ENCODE measurements at regions not wholly inside any gene's neighbourhood (a gene's known extent, or its start where the extent isn't known, plus 50 kb on each side); places are given as distances from the start of the nearest gene placed in this dataset.

DNA sequence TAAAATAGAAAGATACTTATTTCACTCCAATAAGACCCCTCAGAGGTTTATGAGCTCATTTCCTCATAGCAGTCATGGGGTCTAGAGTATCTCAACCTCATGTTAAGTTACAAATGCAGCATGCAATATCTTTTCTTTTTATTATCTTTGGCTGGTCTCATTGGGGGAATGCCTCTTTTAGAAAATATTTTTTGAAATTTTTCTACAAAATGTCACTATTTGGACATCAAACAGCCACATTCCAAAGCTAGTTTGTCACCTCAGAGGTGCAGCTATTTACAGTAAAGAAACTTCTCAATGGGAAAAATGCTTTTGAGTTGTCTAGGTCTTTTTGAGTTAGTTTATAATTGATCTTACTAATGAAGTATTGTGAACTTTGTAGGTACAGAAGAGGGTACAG lies 370.7 kb upstream of the LRATD1 start:
- no peak for DNase-seq (ENCODE audit: low read depth)

DNA sequence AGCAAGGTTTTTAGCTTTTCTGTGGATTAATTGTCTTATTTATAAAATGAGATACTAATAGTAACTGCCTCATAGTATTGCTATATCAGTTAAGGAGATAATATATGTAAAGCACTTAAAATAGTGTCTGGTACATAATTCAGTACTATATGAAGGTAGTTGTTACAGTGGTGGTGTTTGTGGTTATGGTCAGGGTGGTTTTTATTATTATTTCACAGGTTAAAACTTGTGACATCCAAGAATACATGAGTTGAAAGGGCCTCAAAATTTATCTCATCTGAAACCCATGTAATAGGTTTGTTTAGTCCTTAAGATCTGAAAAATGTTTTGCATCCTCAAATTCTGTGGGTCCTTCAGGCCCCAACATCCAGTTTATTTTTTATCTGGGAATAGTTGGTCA lies 369.5 kb upstream of the LRATD1 start:
- no peak for DNase-seq (ENCODE audit: low read depth)

DNA sequence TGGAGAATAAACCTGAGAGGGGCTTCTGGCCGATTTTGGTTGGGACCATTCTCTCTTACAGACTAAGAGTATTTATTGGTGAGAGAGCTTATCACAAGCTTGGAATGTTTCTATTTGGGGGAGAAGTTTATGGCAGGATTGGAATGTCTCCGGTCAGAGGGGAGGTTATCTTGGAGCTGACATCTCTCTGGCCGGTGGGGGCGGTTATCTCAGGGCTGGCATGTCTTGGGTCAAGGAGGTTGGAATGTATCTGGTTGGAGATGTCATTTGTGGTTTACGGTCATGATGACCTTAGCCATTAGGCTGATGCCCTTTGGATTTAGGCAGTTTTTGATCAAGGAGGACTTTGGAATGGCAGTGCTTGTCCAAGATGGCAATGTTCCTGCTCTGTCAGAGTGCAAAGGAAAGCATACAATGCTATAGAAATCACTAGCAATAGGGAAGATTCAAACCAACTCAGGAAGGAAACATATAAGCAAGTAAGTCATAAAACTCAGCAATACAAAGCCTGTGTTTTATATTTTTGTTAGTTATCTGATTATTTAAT lies 362.4 kb upstream of the LRATD1 start:
- DNase-seq (ENCODE audit: low read depth): no peak

DNA sequence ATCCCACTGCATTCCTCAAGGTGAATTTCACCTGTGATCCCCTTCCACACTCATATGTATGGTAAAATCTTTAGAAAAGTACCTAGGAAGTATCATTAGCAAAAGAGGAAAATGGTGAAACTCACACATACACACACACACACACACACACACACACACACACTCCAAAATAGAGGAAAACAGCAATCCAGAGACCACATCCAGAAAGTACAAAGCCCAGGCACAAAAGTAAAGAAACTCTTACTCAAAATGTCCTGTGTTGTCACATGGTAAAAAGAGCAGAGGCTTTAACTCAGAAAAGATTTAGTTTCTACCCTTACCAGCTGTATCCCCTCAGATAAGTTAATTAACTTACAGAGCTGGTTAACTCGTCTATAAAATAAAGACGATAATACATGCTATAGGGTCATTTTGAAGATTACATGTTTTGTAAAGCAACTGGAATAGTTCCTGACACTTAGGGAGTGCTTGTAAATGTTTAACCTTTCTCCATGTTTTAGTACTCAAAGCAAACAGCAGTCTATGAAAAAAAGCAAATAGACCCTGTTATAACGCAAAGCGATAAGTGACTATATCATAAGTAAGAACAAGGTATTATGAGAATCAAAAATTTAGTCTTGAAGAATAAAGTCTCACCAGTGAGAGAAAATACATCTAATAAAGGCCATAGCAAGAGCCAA lies 360.0 kb upstream of the LRATD1 start:
- no peak for DNase-seq (ENCODE audit: low read depth)

DNA sequence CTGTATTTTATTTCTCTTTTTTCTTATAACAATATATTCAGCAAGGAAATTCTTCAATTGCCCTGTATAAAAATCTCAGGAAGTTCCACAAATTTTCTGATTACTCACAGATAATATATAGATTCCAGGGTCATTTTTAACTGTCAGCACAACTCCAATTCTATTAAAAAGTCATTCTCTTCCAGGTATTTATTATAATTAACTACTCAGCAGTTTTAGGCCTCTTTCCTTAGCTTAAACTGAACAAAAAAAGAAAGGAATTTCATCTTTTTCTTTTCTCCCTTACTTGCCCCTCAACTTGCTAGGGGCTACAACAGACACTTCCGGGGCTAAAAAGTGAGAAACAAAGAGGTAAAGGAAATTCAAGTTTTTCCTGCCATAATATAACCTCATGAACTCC lies 358.9 kb upstream of the LRATD1 start:
- DNase-seq (ENCODE audit: low read depth): no peak

DNA sequence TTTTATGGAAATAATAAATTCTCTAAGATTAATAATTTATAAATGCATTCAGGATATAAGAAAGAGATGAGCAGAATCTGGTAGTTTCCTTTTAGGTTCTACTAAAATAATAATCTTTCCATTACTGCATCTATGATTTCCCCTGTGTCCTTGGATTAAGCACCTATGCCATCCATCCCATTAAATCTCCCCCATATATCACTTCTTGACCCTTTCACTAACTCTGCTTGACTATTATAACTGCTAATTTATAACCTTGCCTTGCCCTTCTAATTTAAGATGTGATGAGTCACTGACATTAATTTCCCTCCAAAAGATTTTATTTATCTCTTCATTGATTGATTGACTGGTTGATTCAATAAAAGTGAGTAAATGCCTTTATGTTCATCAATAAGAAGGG lies 348.3 kb upstream of the LRATD1 start:
- no peak for DNase-seq (ENCODE audit: low read depth)

DNA sequence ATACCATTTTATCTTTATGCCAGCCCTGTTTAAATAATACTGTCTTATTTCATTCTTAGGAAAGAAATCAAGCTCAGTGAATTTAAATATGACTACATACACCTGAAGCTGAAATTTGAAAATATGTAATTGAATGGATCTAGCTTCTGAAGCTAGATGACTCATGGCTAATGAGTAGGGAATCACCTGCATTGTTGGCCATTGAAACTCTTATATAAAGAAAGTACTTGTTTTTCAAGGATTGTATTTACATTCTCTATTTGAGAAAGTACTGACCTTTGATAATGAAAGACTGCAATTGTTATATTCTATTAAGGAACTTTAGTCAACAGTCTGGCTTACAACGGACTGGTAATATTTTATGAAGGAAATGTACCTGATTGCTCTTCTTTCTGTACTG lies 346.7 kb upstream of the LRATD1 start:
- no peak for DNase-seq (ENCODE audit: low read depth)

DNA sequence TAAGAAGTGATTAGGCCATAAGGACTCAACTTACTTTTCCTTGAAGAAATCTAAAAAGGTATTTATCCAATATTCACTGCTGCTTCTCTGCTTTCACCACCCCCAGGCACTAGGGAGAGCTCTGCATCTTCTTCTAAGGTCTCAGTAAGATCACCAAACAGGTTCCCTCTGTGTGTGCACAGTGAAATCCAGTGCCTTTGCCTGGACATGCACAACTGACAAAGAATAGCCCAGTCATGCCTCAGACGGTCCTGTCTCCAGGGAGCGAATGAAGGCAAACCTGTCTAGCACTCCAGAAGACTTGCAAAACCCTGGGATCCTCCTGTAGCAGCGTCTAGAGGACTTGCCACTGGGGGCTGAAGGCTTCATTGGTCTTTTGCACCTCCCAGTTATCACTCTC lies 344.5 kb upstream of the LRATD1 start:
- no peak for DNase-seq (ENCODE audit: low read depth)

DNA sequence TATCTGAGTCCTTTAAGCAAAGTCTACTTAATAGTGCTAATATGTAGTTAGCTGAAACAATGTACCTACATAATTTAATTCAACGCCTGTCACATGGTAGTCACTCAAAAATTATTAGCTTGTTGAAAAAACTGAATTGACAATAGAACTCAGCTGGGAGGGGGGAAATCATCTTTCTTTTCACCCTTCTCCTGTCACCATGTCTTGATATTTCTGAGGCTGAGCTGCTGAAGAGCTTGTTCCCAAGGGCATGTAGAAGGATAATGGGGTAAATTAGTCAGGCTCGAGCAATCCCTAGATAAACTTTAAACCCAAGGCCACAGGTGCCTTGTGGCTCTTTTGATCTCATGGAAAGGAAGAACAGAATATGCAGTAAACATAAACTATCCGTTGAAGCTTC lies 339.6 kb upstream of the LRATD1 start:
- no peak for DNase-seq (ENCODE audit: low read depth)

DNA sequence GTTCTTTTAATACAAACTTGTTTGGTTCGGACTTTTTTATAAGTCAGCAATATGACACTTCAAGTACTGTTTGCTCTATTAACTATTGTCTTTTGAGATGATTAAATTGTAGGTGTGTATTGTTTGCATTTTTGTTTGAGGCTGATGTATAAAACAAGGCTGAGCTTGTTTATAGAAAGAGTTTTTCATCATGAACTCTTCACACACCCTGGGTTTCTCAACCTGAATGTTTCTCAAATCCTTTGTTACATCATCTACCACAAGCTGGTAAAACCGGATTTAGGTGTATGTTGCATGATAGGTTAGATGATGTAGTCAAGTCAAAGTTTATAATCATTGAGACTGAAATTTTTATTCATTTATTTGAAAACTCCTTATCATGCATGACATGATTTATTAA lies 335.2 kb upstream of the LRATD1 start:
- no peak for DNase-seq (ENCODE audit: low read depth)

DNA sequence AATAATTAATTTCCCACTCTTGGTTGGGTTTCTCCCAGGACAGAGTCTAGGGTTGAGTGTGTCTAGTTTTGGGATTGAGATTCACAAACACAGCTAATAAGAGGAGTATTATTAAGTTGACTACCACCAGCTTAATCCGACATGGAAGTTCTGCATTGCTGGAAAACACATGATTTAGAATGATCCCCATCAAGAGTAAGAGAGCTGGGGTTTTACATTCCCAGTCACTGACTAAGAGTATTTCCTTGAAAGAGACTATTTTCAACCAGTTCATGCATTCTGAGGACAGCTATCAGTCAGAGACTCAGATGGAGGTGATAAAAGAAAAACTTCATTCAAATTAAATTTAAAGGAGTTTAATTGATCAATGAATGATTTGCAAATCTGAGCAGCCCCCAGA lies 334.6 kb upstream of the LRATD1 start:
- DNase-seq (ENCODE audit: low read depth): no peak

DNA sequence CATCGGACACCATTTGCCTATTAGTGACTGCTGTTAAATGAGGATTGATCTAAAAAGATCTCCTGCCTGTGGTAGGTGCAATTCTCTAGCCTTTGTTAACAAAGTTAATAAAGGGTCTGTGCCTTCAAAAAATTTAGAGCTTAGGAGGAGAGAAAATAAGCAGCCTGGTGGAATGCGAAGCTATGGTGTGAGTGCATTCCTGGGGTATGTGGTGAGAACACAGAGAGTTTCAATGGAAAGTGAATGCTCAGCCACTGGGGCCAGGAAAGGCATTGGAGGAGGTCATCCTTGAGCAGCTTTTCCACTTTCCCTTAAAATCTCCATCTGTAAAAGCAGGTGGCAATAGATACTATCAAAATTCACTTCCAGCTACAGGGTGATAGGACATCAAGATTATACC lies 331.2 kb upstream of the LRATD1 start:
- no peak for DNase-seq (ENCODE audit: low read depth)

DNA sequence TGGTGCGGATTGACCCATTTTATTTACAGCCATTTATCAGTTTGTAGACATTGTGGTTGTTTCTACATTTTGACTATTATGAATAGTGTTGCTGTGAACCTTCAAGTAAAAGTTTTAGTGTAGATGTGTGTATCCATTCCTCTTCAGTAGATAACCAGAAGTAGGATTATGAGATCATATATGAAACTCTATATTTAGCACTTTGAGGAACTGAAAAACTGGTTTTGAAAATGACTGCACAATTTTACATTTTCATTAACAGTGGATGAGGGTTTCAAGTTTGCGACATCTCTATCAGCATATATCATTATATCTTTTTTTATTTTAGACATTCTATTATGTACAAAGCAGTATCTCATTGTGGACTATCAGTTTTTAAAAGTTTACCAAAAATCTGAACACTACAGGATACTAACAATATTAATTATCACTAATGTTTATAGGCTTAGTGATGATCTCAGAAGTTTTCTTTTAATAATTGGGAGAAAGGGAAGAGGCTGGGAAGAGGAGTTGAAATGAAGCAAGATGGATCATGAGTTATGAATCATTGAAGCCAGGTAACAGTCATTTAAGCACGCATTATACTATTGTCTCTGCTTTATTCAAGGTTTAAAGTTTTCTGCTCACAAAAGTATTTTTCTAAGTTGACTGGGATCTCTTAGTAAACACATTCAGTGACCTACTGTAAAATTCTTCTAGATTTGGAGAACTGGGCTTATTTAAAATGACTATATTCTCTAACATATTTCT lies 329.0 kb upstream of the LRATD1 start:
- no peak for DNase-seq (ENCODE audit: low read depth)

DNA sequence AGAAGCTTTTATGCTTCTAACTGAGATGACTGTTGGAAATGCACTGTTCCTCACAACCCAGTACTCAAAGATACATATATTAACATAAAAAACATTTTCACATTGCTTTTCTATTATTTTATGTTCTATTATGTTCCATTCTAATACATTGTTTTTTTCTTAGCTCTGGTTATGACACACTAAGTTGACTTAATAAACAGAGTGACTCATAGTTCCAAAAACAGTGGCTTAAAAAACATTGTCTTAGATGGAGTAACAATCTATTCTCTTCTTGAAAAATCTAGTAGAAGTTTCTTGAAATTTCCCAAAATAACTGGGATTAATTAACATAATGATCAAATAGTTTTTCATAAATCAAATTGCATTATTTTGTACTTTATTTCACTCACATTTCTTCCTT lies 328.2 kb upstream of the LRATD1 start:
- no peak for DNase-seq (ENCODE audit: low read depth)

DNA sequence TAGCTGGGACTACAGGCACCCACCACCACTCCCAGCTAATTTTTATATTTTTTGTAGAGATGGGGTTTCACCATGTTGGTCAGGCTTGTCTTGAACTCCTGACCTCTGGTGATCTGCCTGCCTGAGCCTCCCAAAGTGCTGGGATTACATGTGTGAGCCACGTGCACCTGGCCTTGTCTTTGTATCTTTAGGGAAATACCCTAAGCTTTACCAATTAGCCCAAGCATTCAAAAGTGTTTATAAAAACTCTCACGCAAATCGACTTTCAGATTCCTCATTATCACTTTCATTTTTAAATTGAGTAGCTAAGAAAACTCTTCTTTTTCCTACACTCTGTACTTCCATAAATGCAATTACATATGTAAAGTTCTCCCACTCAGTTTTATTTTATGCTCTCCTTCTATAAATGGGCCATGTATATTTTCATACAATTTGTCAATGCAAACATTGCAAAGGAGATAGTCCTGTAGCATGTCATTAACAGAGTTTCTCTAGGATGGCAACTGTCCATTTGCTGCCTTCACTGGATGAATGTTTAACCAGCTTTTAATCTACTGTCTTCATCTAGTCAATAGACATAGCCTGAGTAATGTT lies 326.2 kb upstream of the LRATD1 start:
- no peak for DNase-seq (ENCODE audit: low read depth)

DNA sequence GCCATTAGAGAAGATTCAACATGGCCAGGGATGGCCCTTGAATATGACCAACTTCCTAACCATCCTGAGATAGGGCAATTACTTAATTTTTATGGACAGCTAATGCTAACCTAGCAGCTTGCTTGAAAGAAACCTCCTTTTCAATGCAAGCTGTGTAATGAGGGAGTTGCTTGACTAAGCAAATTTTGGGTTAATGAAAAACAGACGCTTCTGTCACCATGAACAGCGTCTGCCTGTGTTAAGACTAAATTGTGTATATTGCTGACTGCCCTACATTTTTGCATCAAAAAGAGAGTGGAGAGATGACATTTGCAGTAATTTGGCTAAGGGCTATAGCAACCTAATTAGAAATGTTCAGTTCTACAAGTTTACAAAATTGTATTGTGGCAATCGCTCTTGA lies 319.2 kb upstream of the LRATD1 start:
- DNase-seq (ENCODE audit: low read depth): no peak

DNA sequence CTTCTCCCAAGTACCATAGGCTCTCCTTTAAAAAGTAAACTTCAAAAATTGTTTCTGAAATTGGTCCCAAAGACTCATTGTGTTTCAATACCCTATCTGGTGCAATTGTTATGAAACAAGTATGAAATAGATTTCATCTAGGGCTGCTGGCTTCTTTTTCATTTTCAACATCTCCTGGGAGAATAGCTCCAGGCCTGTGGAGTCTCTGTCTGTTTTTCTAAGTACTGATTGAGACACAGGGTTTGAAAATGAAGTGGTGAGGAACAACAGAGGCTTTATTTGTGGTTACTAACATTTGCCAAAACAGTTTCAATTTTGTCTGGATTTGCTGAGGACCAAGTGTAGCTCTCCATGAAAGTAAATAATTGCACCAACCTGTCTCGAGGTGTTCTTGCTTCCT lies 315.9 kb upstream of the LRATD1 start:
- no peak for DNase-seq (ENCODE audit: low read depth)

DNA sequence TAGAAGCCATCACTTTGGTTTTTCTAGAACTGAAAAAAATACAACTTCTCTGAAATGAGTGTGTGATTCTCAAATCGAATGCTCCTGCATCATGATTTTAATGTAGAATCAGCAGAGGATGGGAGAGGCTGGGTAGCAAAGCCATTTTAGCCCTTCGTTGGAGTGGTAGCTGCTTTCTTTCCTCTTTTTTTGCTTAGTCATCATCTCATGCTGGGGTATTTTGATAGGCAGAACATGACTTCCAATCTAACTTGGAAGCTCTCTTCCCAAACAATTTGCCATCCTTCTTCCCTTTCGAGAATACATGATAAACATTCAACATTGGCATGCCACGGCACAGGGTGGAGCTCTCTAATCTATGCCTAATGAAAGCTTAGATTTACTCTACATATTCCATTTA lies 311.2 kb upstream of the LRATD1 start:
- no peak for DNase-seq (ENCODE audit: low read depth)

DNA sequence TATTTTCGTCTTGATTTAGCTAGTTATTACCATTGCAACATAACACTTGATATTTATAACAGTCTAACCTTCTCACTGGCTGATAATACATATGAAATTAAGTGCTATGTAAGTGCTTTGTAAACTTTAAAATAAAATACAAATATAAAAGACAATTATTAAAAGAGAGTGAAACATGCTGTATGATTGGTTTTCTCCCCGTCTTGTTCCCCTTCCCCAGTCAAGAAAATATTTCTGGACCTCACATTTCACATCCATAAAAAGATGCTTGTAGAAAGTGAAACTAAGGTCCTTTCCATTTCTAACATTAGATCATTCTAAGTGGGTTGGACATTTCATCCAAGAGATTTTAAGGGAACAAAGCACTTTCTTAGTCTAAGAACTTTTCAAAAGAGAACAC lies 310.2 kb upstream of the LRATD1 start:
- no peak for DNase-seq (ENCODE audit: low read depth)

DNA sequence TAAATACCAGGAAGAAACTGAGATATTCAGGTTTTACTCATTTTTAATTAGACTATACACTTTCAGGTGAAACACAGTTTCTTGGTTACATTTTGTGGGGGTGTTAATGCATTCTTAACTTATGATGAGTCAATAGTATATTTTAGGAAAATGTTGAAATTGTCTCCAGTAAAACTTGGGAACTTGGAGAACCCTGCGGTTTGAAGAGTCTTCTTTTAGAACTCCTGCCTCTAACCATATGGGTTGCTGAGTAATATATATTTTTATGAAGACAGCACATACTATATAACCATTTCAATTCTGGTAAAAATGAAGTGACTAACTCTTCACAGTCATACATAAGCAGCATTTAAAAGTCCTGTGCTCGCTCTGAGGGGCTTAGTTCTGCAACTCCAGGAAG lies 308.2 kb upstream of the LRATD1 start:
- no peak for DNase-seq (ENCODE audit: low read depth)

DNA sequence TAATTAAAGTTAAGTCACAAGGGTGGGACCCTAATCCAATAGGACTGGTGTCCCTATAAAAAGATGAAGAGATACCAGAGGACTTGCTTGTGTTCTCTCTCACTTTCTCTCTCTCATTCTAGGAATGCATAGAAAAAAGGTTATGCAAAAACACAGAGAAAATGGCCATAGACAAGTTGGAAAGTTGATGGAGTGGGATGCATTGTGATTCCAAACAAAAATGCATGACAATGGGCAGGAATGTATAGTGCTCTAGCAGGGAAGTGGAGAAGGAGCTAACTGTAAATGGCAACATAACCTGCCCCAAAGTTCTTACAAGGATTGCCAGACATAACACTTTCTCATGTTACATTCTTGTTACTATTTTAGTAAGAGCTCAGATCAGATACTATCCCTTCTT lies 301.6 kb upstream of the LRATD1 start:
- DNase-seq (ENCODE audit: low read depth): no peak

DNA sequence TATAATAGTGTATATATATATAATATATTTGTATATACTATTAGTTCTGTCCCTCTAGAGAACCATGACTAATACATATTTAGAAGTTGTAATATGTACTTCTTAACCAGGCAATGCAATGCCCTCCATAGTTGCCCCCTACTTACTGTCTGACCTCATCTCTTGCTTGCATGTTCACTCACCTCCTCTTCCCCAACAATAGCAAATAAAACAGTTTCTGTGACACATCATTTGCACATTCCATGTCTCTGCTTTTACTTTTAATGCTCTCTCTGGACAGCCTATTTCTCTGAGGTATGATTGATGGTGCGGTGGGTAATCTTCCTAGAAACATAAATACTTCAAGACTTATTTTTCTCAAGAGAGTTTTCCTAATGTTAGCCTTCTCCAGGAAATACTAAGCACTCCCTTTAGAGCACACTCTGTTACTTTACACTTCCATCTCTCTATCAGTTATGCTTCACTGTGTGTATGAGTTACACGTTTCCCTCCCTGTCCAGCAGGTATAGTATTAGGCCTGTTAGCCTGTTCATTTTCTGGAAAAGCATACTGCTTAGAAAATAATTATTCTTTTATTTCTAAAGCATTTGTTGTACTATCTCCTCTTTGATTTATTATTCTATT lies 295.6 kb upstream of the LRATD1 start:
- no peak for DNase-seq (ENCODE audit: low read depth)

DNA sequence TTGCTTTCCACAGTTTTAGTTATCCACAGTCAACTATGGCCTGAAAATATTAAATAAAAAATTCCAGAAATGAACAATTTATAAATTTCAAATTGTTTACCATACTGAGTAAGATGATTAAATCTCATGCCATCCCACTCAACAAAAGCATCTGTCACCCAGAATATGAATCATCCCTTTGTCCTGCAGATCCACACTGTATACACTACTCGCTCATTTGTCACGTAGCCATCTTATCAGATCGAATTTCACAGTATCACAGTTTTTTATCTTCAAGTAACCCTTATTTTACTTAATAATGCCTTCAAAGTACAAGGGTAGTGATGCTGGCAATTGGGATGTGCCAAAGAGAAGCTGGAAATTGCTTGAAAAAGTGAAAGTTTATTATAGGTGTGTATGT lies 291.8 kb upstream of the LRATD1 start:
- DNase-seq (ENCODE audit: low read depth): peak; percentile 5

Data from RPMI7951 (cell line).